Hippocampal formation (tissue), 2 donors: ENCODE measurements at regions not wholly inside any gene's neighbourhood (a gene's known extent, or its start where the extent isn't known, plus 50 kb on each side); places are given as distances from the start of the nearest gene placed in this dataset.

ENCODE experiments used
- DNase-seq, 2 donors: peaks; one replicate each; lab custom pipeline; 2025; lab: John Stamatoyannopoulos, UW

GRCh38 chr9:31783491-31783890 lies 601.0 kb upstream of the ACO1 start:
- no peak for DNase-seq

GRCh38 chr9:31790720-31791119 lies 593.7 kb upstream of the ACO1 start:
- DNase-seq: no peak

GRCh38 chr9:31799953-31800609 lies 584.4 kb upstream of the ACO1 start:
- no peak for DNase-seq

- DNase-seq: no peak
Observed at GRCh38 chr9:31807574-31808256, 576.7 kb upstream of the ACO1 start.

- DNase-seq: no peak
Observed at GRCh38 chr9:31808766-31809165, 575.7 kb upstream of the ACO1 start.

- DNase-seq: no peak
Observed at GRCh38 chr9:31820426-31820825, 564.0 kb upstream of the ACO1 start.

GRCh38 chr9:31821583-31821982 lies 562.9 kb upstream of the ACO1 start:
- DNase-seq: no peak

GRCh38 chr9:31823365-31823764 lies 561.1 kb upstream of the ACO1 start:
- DNase-seq: no peak

- no peak for DNase-seq
Observed at GRCh38 chr9:31824860-31825259, 559.6 kb upstream of the ACO1 start.

GRCh38 chr9:31837211-31837610 lies 547.2 kb upstream of the ACO1 start:
- no peak for DNase-seq

- peak in 1 of 2 donors; percentile 3 for DNase-seq
Observed at GRCh38 chr9:31839273-31839672, 545.2 kb upstream of the ACO1 start.

- DNase-seq: no peak
Observed at GRCh38 chr9:31840702-31841101, 543.7 kb upstream of the ACO1 start.

GRCh38 chr9:31847963-31848362 lies 536.5 kb upstream of the ACO1 start:
- no peak for DNase-seq

- no peak for DNase-seq
Observed at GRCh38 chr9:31848505-31849285, 535.7 kb upstream of the ACO1 start.

- DNase-seq: no peak
Observed at GRCh38 chr9:31854187-31854586, 530.3 kb upstream of the ACO1 start.

- no peak for DNase-seq
Observed at GRCh38 chr9:31868830-31869229, 515.6 kb upstream of the ACO1 start.

- no peak for DNase-seq
Observed at GRCh38 chr9:31870276-31870675, 514.2 kb upstream of the ACO1 start.

GRCh38 chr9:31873722-31874121 lies 510.7 kb upstream of the ACO1 start:
- no peak for DNase-seq

GRCh38 chr9:31894008-31894407 lies 490.4 kb upstream of the ACO1 start:
- DNase-seq: no peak

GRCh38 chr9:31908158-31908890 lies 476.1 kb upstream of the ACO1 start:
- DNase-seq: no peak

- no peak for DNase-seq
Observed at GRCh38 chr9:31908891-31909480, 475.5 kb upstream of the ACO1 start.

GRCh38 chr9:31912636-31913035 lies 471.8 kb upstream of the ACO1 start:
- no peak for DNase-seq
